ENCODE measurements at regions not wholly inside any gene's neighbourhood (a gene's known extent, or its start where the extent isn't known, plus 50 kb on each side); places are given as distances from the start of the nearest gene placed in this dataset.

DNA sequence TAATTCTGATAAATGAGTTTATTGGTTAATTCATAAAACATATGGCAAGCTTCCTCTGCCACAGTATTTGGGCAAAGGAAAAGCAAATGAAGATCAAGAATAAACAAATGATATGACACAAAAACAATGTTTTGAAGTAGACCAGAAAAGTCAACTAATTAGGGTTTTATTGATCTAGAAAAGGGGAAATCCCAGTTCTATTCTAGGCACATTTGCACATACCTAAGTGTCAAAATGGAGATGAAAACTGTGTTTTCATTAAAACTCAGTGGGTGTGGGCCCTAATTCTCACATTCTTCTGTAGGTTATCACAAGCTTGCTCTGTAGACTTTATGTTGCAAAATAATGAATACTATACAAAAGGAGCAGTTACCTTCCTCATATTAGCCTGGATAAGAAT is 69.0 kb upstream of the TENT5A start:
- TF ChIP-seq, protein P1, sequence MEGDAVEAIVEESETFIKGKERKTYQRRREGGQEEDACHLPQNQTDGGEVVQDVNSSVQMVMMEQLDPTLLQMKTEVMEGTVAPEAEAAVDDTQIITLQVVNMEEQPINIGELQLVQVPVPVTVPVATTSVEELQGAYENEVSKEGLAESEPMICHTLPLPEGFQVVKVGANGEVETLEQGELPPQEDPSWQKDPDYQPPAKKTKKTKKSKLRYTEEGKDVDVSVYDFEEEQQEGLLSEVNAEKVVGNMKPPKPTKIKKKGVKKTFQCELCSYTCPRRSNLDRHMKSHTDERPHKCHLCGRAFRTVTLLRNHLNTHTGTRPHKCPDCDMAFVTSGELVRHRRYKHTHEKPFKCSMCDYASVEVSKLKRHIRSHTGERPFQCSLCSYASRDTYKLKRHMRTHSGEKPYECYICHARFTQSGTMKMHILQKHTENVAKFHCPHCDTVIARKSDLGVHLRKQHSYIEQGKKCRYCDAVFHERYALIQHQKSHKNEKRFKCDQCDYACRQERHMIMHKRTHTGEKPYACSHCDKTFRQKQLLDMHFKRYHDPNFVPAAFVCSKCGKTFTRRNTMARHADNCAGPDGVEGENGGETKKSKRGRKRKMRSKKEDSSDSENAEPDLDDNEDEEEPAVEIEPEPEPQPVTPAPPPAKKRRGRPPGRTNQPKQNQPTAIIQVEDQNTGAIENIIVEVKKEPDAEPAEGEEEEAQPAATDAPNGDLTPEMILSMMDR (IDR thresholded peaks at IDR 0.05) = no peak
- TF ChIP-seq POLR2AphosphoS5 (IDR thresholded peaks at IDR 0.05) (no peak), POLR2A (IDR thresholded peaks at IDR 0.05) (no peak)

Data from prostate gland (tissue), 2 donors.